ENCODE measurements at regions not wholly inside any gene's neighbourhood (a gene's known extent, or its start where the extent isn't known, plus 50 kb on each side); places are given as distances from the start of the nearest gene placed in this dataset.

DNA sequence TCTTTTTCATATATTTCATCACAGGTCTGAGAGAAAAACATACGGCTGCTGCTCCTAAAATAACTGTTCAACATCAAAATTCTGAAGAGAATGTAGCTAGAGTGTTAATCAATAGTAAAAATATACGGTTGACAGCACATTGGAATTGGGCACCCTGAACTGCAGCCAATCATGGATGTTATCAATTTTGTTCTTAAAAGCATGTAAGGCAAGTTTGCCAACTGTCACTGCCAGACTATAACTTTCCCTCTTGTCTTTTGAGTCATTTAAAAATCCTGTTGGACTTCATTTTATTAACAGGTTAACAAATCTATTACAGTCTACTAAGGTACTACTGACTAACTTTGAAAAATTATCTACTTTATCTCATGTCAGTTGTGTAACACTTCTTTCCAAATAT is 592.8 kb downstream of the HACE1 start:
- no peak for TF ChIP-seq POLR2A (IDR thresholded peaks at IDR 0.05; ENCODE audit: low read depth, low read length)
- TF ChIP-seq POLR2AphosphoS5 (IDR thresholded peaks at IDR 0.05; ENCODE audit: low read depth, low read length), result no peak
- no peak for TF ChIP-seq TAF1 (IDR thresholded peaks at IDR 0.05; ENCODE audit: borderline replicate concordance, low read depth, low read length)

Measured in GM12892 (cell line).